ENCODE measurements at regions not wholly inside any gene's neighbourhood (a gene's known extent, or its start where the extent isn't known, plus 50 kb on each side); places are given as distances from the start of the nearest gene placed in this dataset.

DNA sequence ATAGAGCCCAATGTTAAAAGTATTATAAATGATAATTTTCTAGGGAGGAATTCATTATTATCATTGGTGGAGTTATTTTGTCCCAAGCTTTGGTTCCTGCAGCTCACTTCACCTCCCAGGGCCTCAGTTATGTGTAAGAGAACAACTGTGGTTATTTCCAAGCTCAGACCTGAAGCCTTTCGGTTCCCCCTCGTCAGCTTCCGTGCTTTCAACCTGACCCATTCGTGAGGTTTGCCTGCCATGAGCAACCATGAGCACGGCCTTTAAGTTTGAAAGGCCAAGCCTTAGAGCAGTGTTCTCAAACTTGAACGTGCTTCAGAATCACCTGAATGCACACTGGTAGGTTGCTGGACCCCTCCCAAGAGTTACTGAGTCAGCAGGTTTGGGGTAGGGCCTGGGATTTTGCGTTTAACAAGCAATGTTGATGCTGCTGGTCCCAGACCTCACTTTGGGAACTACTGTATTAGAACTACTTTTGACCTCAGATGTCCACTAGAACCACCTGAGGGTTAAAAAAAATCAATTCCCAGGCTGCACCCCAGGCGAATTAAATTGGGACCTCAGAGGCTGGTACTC lies 133.0 kb upstream of the PRMT8 start:
- TF ChIP-seq, protein P1, sequence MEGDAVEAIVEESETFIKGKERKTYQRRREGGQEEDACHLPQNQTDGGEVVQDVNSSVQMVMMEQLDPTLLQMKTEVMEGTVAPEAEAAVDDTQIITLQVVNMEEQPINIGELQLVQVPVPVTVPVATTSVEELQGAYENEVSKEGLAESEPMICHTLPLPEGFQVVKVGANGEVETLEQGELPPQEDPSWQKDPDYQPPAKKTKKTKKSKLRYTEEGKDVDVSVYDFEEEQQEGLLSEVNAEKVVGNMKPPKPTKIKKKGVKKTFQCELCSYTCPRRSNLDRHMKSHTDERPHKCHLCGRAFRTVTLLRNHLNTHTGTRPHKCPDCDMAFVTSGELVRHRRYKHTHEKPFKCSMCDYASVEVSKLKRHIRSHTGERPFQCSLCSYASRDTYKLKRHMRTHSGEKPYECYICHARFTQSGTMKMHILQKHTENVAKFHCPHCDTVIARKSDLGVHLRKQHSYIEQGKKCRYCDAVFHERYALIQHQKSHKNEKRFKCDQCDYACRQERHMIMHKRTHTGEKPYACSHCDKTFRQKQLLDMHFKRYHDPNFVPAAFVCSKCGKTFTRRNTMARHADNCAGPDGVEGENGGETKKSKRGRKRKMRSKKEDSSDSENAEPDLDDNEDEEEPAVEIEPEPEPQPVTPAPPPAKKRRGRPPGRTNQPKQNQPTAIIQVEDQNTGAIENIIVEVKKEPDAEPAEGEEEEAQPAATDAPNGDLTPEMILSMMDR (IDR thresholded peaks at IDR 0.05; ENCODE audit: low read depth, low read length), result no peak
- no peak for DNase-seq
- Histone ChIP-seq H3K27ac (no peak overlapping the region), H3K4me3 (ENCODE audit: low read depth, low read length) (no peak overlapping the region), H3K9me3 (ENCODE audit: severe bottlenecking) (no peaks in the 10 kb centered on the region), H3K36me3 (no peaks in the 10 kb centered on the region), H3K27me3 (ENCODE audit: insufficient read depth, low read depth, severe bottlenecking) (no peaks in the 10 kb centered on the region)

DNA sequence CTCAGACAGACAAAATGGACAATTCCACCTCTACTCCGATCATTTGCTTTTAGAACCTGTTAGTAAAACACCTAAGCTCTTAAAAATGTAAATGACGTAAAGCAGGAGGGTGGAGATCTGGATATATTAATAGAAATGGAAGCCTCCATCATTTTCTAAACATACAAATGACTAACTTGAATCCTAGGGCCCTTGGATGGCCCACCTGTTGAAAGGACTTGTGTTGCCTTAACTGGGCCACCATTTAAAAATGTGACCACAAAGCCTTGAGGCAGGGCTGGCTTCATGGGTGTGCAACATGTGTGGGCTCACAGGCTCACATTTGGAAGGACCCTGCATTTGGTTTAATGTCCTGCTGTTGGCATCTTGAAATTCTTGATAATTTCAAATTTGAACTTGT lies 131.5 kb upstream of the PRMT8 start:
- H3K9me3 ChIP-seq (ENCODE audit: severe bottlenecking), result no peaks in the 10 kb centered on the region
- H3K36me3 ChIP-seq, result no peaks in the 10 kb centered on the region
- TF ChIP-seq, protein P1 (IDR thresholded peaks at IDR 0.05; ENCODE audit: low read depth, low read length), result no peak
- no peak overlapping the region for H3K27ac ChIP-seq
- H3K4me3 ChIP-seq (ENCODE audit: low read depth, low read length), result no peak overlapping the region
- no peak for DNase-seq
- H3K27me3 ChIP-seq (ENCODE audit: insufficient read depth, low read depth, severe bottlenecking), result no peaks in the 10 kb centered on the region

- Histone ChIP-seq H3K27ac (no peak overlapping the region), H3K27me3 (ENCODE audit: insufficient read depth, low read depth, severe bottlenecking) (no peaks in the 10 kb centered on the region), H3K9me3 (ENCODE audit: severe bottlenecking) (no peaks in the 10 kb centered on the region), H3K4me3 (ENCODE audit: low read depth, low read length) (no peak overlapping the region), H3K36me3 (no peaks in the 10 kb centered on the region)
- TF ChIP-seq, protein P1 (IDR thresholded peaks at IDR 0.05; ENCODE audit: low read depth, low read length), result no peak
- DNase-seq, result no peak
These were observed 129.9 kb upstream of the PRMT8 start for GRCh38 chr12:3361146-3361545.

DNA sequence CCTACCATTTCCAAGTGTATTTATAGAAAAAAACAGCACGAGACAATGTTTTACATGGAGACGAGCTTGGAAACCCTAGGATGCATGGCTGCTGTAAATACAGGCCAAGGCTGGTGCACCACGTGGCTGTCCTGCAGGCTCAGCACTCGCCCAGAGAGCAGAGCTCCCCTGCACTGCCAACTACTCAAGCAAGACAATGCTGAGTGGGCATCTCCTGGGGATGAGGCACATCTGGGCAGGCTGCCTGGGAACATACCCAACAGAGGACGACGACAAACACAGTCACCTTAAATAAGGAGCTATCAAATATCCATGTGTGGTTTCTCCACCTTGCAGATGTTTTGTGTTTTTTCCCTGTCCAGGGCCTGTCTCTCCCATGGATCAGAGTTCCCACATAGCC lies 128.3 kb upstream of the PRMT8 start:
- Histone ChIP-seq H3K27ac (no peak overlapping the region), H3K9me3 (ENCODE audit: severe bottlenecking) (no peaks in the 10 kb centered on the region), H3K36me3 (no peaks in the 10 kb centered on the region), H3K4me3 (ENCODE audit: low read depth, low read length) (no peak overlapping the region), H3K27me3 (ENCODE audit: insufficient read depth, low read depth, severe bottlenecking) (no peaks in the 10 kb centered on the region)
- no peak for DNase-seq
- TF ChIP-seq, protein P1 (IDR thresholded peaks at IDR 0.05; ENCODE audit: low read depth, low read length), result no peak

GRCh38 chr12:3363608-3364007 lies 127.4 kb upstream of the PRMT8 start:
- Histone ChIP-seq H3K27ac (no peak overlapping the region), H3K9me3 (ENCODE audit: severe bottlenecking) (no peaks in the 10 kb centered on the region), H3K27me3 (ENCODE audit: insufficient read depth, low read depth, severe bottlenecking) (no peaks in the 10 kb centered on the region), H3K36me3 (no peaks in the 10 kb centered on the region), H3K4me3 (ENCODE audit: low read depth, low read length) (no peak overlapping the region)
- TF ChIP-seq, protein P1 (IDR thresholded peaks at IDR 0.05; ENCODE audit: low read depth, low read length), result no peak
- DNase-seq, result no peak

DNA sequence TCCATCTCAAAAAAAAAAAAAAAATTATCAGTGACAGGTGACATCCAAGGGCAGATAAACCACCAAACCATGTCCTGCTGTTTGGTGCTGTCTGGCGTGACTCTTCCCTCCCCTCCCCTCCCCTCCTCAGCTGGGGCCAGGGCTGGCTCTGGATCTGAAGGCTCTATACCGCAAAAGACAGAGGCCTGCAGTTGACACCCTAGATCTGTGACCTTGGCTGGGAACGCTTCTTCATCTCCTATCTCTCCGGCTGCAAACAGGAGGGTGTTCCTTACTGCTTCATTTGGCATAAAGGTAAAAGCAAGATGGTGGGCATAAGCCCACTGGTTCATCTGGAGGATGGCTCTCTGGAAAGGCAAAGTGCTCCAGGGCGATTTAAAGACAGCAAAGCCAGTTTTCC lies 126.8 kb upstream of the PRMT8 start:
- Histone ChIP-seq H3K36me3 (no peaks in the 10 kb centered on the region), H3K27ac (no peak overlapping the region), H3K27me3 (ENCODE audit: insufficient read depth, low read depth, severe bottlenecking) (no peaks in the 10 kb centered on the region), H3K4me3 (ENCODE audit: low read depth, low read length) (no peak overlapping the region), H3K9me3 (ENCODE audit: severe bottlenecking) (no peaks in the 10 kb centered on the region)
- no peak for DNase-seq
- TF ChIP-seq, protein P1 (IDR thresholded peaks at IDR 0.05; ENCODE audit: low read depth, low read length), result no peak

Measured in WERI-Rb-1 (cell line).